ENCODE measurements at regions not wholly inside any gene's neighbourhood (a gene's known extent, or its start where the extent isn't known, plus 50 kb on each side); places are given as distances from the start of the nearest gene placed in this dataset.

GRCh38 chr12:3964439-3964838 is 91.2 kb upstream of the PARP11 start:
- TF ChIP-seq CTCF (conservative IDR thresholded peaks at IDR 0.05; ENCODE audit: low read depth, low read length), result no peak
- no peak for TF ChIP-seq NFE2L2 (IDR thresholded peaks at IDR 0.05; ENCODE audit: low read depth, low read length)
- no peak for TF ChIP-seq SMC3 (IDR thresholded peaks at IDR 0.05; ENCODE audit: low read depth, low read length)
- TF ChIP-seq RCOR1 (IDR thresholded peaks at IDR 0.05; ENCODE audit: insufficient replicate concordance, low read length), result no peak
- TF ChIP-seq FOS (IDR thresholded peaks at IDR 0.05; ENCODE audit: low read depth, low read length), result no peak
- TF ChIP-seq POLR2A (IDR thresholded peaks at IDR 0.05; ENCODE audit: low read depth, low read length), result no peak
- no peak for TF ChIP-seq RAD21 (IDR thresholded peaks at IDR 0.05; ENCODE audit: low read length)
- no peak for TF ChIP-seq MAZ (IDR thresholded peaks at IDR 0.05; ENCODE audit: borderline replicate concordance, low read depth, low read length)
- no peak for TF ChIP-seq MXI1 (IDR thresholded peaks at IDR 0.05; ENCODE audit: borderline replicate concordance, low read depth, low read length)
- no peak for TF ChIP-seq USF2 (IDR thresholded peaks at IDR 0.05; ENCODE audit: low read depth, low read length)
- TF ChIP-seq BHLHE40 (IDR thresholded peaks at IDR 0.05; ENCODE audit: low read depth, low read length), result no peak
- TF ChIP-seq CEBPB (IDR thresholded peaks at IDR 0.05; ENCODE audit: low read depth, low read length), result no peak

Data from IMR-90 (cell line).